NK-92 treated with Interleukin-12 subunit alpha and Interleukin-12 subunit beta, amount 100 ng/mL, for 24 hours (cell line): ENCODE measurements at regions not wholly inside any gene's neighbourhood (a gene's known extent, or its start where the extent isn't known, plus 50 kb on each side); places are given as distances from the start of the nearest gene placed in this dataset.

Experiments
- DNase-seq: peaks from one replicate; lab custom pipeline; 2025; lab: John Stamatoyannopoulos, UW

DNA sequence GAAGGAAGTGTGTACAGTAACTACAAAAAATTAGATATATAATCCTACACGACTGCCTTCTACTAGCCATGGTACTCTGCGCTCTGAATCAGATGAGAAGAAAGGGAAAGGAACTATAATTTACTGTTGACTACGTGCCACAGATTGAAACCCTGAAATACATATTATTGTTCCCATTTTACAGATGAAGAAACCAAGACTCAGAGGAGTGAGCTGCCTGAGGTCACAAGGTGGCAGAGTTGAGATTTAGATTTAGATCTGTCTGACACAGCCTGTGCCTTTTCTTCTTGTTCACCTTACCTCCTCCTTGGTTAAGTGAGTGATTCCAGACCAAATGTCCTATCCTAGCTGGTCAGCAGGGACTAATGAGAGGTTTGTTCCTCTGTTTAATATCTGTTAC lies 61.6 kb upstream of the OR4E1 start:
- no peak for DNase-seq

DNA sequence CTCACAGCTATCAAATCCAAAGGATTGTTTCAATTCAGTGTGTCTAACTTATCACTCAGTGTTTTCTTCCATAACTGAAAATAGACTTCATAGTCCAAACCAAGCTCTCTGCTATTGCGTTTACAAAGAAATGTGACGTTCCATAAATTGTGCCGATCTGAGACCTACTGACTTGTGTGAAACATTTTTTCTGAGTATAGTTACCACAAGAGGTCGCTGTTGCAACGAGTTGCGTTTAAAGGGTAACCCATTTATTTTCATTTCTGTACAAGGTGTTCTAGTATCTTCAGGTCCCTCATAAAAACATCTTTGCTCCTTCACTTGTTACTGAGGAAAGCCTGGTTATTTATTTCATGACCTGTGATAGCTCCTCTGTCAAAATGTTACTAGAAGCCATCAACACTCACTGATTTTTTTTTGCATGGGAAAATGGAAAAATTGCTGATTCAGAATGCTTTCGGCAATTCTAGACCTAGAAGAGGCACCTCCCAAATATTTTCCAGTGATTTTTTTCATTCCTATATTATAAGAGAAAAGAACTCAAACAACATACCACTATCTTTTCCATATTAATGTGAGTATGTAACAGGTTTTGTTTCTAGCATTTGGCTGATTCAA lies 60.9 kb upstream of the OR4E1 start:
- DNase-seq: no peak

DNA sequence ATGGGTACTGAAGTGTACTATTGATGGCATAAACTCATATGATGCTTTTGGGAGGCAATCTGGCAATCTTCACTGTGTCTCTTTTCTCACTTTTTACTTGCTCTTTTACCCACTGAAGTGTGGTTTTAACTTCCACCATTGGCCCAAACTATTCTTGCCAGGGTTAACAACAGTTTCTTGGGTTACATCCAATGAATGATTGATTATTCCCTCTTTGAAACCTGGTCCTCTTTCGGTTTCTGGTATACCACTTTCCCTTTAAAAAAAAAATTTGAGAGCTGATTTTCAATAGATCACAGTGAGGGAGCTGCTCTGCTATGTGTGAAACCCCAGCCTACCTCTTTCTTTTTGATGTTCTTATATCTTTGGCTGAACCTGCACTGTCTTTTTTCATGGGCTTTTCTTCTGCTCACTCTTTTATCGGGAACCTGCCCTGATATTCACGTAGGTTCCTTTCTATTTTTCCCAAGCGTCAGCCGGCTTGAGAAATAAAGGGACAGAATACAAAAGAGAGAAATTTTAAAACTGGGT lies 56.1 kb upstream of the OR4E1 start:
- no peak for DNase-seq

DNA sequence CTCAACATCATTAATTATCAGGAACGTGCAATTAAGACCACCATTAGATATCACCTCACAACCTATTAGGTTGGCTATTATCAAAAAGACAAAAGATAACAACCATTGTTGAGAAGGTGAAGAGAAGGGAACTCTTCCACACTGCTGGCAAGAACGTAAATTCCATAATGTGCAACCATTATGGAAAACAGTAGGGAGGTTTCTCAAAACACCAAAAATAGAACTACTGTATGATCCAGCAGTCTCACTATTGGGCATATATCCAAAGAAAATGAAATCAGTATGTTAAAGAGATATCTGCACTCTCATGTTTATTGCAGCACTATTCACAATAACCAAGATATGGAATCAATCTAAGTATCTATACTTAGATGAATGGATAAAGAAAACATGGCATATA lies 51.6 kb upstream of the OR4E1 start:
- no peak for DNase-seq

DNA sequence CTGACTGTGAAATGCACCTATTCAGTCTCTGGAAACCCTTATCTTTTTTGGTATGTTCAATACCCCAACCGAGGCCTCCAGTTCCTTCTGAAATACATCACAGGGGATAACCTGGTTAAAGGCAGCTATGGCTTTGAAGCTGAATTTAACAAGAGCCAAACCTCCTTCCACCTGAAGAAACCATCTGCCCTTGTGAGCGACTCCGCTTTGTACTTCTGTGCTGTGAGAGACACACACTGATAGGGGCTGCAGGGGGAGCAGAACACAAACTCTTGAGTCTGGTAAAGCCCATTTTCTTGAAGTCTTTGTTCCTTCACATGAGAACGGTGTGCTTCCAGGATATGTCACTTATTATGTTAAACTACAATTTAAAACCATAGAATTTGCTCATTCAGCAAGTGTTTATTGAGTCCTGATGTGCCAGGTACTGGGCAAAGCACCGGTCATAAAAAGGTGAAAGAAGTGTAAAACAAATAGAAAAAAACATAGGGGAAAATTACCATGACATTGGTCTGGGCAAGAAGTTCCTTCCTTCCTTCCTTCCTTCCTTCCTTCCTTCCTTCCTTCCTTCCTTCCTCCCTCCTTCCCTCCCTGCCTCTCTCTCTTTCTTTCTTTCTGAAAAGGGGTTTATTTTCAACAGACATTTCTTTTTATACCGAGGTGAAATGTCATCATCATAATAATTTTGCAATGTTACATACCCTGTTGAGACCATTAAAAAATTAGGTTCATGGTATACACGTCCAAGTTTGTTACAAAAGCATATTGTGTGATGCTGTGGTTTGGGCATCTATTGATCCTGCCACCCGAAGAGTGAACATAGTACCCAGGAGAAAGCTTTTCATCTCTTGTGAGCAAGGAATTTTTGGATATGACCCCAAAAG lies 50.7 kb upstream of the OR4E1 start:
- no peak for DNase-seq

DNA sequence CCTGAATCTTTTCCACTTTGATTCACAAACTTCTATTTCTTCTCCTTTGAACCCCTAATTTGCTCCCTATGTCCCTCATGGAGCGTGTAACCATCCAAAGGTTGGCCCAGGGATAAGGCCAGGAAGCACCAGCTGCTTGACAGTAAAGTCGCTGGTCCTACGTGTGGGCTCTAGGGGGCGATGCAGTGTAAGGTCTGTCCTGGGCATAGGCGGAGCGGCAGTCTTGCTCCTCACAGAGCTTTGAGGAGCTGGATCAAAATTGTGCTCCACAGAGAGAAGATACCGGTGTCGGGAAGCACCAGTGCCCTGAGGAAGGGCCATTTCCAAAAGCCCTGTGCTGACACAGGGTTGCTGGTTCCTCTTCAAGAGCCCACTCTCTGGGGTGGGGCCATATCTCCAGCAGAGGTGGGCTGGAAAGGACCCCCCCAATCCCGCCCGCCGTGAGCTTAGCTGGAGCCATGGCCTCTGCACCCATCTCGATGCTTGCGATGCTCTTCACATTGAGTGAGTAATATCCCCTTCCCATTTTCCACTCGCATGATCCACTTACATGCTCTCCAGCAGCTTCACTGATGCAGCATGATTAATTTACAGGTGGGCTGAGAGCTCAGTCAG lies 49.9 kb upstream of the OR4E1 start:
- DNase-seq: no peak
